Islet of Langerhans (tissue), 1 donor: ENCODE measurements at regions not wholly inside any gene's neighbourhood (a gene's known extent, or its start where the extent isn't known, plus 50 kb on each side); places are given as distances from the start of the nearest gene placed in this dataset.
"Not testable (repeated sequence)": the region's sequence is repeated elsewhere in the genome, so short reads cannot be mapped to it uniquely, and the experiment has no call there.

Experiments used
- FAIRE-seq: peaks from one replicate; lab custom pipeline; 2011; peaks lifted over from hg19 to GRCh38; lab: Jason Lieb, UNC

- FAIRE-seq, result no peak
Observed at GRCh38 chr20:48490961-48491831, 336.6 kb downstream of the PREX1 start.

GRCh38 chr20:48490341-48490740 is 337.5 kb downstream of the PREX1 start:
- not testable (repeated sequence) for FAIRE-seq

GRCh38 chr20:48489656-48490055 is 338.1 kb downstream of the PREX1 start:
- no peak for FAIRE-seq

- FAIRE-seq, result no peak
Observed at GRCh38 chr20:48489046-48489463, 338.7 kb downstream of the PREX1 start.

GRCh38 chr20:48488334-48489034 is 339.3 kb downstream of the PREX1 start:
- not testable (repeated sequence) for FAIRE-seq

GRCh38 chr20:48486065-48486464 is 341.7 kb downstream of the PREX1 start:
- FAIRE-seq, result no peak

- FAIRE-seq, result not testable (repeated sequence)
Observed at GRCh38 chr20:48485153-48485552, 342.6 kb downstream of the PREX1 start.

- FAIRE-seq, result no peak
Observed at GRCh38 chr20:48483334-48484066, 344.3 kb downstream of the PREX1 start.

- FAIRE-seq, result no peak
Observed at GRCh38 chr20:48482790-48483189, 345.0 kb downstream of the PREX1 start.

- no peak for FAIRE-seq
Observed at GRCh38 chr20:48480216-48480772, 347.5 kb downstream of the PREX1 start.

- FAIRE-seq, result no peak
Observed at GRCh38 chr20:48478806-48479585, 348.8 kb downstream of the PREX1 start.

GRCh38 chr20:48478370-48478769 is 349.4 kb downstream of the PREX1 start:
- no peak for FAIRE-seq

- FAIRE-seq, result no peak
Observed at GRCh38 chr20:48476854-48477253, 350.9 kb downstream of the PREX1 start.

GRCh38 chr20:48474022-48474421 is 353.8 kb downstream of the PREX1 start:
- no peak for FAIRE-seq

- no peak for FAIRE-seq
Observed at GRCh38 chr20:48471759-48472408, 355.9 kb downstream of the PREX1 start.

GRCh38 chr20:48471176-48471575 is 356.6 kb downstream of the PREX1 start:
- FAIRE-seq, result no peak

- FAIRE-seq, result no peak
Observed at GRCh38 chr20:48470141-48470540, 357.7 kb downstream of the PREX1 start.

GRCh38 chr20:48469026-48469425 is 358.8 kb downstream of the PREX1 start:
- no peak for FAIRE-seq

GRCh38 chr20:48468571-48468970 is 359.2 kb downstream of the PREX1 start:
- FAIRE-seq, result no peak

GRCh38 chr20:48467622-48468021 is 360.2 kb downstream of the PREX1 start:
- FAIRE-seq, result no peak

GRCh38 chr20:48465271-48465670 is 362.5 kb downstream of the PREX1 start:
- no peak for FAIRE-seq
